Keratinocyte (primary cell): ENCODE measurements at regions not wholly inside any gene's neighbourhood (a gene's known extent, or its start where the extent isn't known, plus 50 kb on each side); places are given as distances from the start of the nearest gene placed in this dataset.
"Not testable (repeated sequence)": the region's sequence is repeated elsewhere in the genome, so short reads cannot be mapped to it uniquely, and the experiment has no call there.

Source experiments
- DNase-seq: peaks from one replicate; pipeline ENCODE4 v3.0.0-alpha.2; 2011; ENCODE audit warnings: low read depth, missing footprints, low spot score
- FAIRE-seq: peaks from 2 replicates; lab custom pipeline; 2011; peaks lifted over from hg19 to GRCh38; lab: Jason Lieb, UNC
- H2AFZ ChIP-seq: 2 replicates; pipeline ENCODE4 v1.6.0; 2012; ENCODE audit warnings: low read length, control low read depth, inconsistent platforms; ENCODE audit not compliant: control insufficient read depth
- H3K27ac ChIP-seq: 2 replicates; pipeline ENCODE4 v1.5.1; 2011; ENCODE audit warnings: low read length; ENCODE audit not compliant: control insufficient read depth, insufficient read depth
- H3K27me3 ChIP-seq: 3 replicates; pipeline ENCODE4 v1.6.0; 2011; ENCODE audit warnings: low read length; ENCODE audit not compliant: control insufficient read depth, insufficient read depth; ENCODE audit errors: extremely low read depth
- H3K36me3 ChIP-seq, 2 experiments: 2 replicates in 1 of 2; 3 replicates in 1 of 2; pipeline ENCODE4 v1.5.1; 2011; ENCODE audit warnings: low read length in 2 of 2, mild to moderate bottlenecking in 1 of 2; ENCODE audit not compliant: control insufficient read depth in 2 of 2, insufficient read depth in 2 of 2; ENCODE audit errors: extremely low read depth in 1 of 2
- H3K4me1 ChIP-seq: 3 replicates; pipeline ENCODE4 v1.5.1; 2011; ENCODE audit warnings: low read length; ENCODE audit not compliant: control insufficient read depth, insufficient read depth; ENCODE audit errors: extremely low read depth
- H3K4me2 ChIP-seq: 3 replicates; pipeline ENCODE4 v1.6.0; 2011; ENCODE audit warnings: low read depth, low read length; ENCODE audit not compliant: control insufficient read depth, insufficient read depth; ENCODE audit errors: extremely low read depth
- H3K4me3 ChIP-seq, 3 experiments: fragments of 200-600 bp in 1 of 3; sonication (generic) in 1 of 3; 2 replicates in 2 of 3; 3 replicates in 1 of 3; pipeline ENCODE4 v1.5.1; 2011 to 2016; ENCODE audit warnings: low read length in 3 of 3, mild to moderate bottlenecking in 3 of 3, control low read depth in 2 of 3, inconsistent platforms in 1 of 3, low read depth in 1 of 3, mixed read lengths in 1 of 3, mixed run types in 1 of 3, moderate library complexity in 1 of 3; ENCODE audit not compliant: control insufficient read depth in 2 of 3, insufficient read depth in 2 of 3; ENCODE audit errors: extremely low read depth in 1 of 3
- H3K79me2 ChIP-seq: 2 replicates; pipeline ENCODE4 v1.6.0; 2012; ENCODE audit warnings: low read length; ENCODE audit not compliant: control insufficient read depth, insufficient read depth
- H3K9ac ChIP-seq: 3 replicates; pipeline ENCODE4 v1.6.0; 2011; ENCODE audit warnings: low read length; ENCODE audit not compliant: control insufficient read depth, insufficient read depth; ENCODE audit errors: extremely low read depth
- H3K9me1 ChIP-seq: 3 replicates; pipeline ENCODE4 v1.6.0; 2011; ENCODE audit warnings: low read length; ENCODE audit not compliant: control insufficient read depth, insufficient read depth; ENCODE audit errors: extremely low read depth
- H3K9me3 ChIP-seq: 2 replicates; pipeline ENCODE4 v1.5.1; 2012; ENCODE audit warnings: low read depth, low read length; ENCODE audit not compliant: control insufficient read depth
- H4K20me1 ChIP-seq: 3 replicates; pipeline ENCODE4 v1.6.0; 2011; ENCODE audit warnings: low read length; ENCODE audit not compliant: control insufficient read depth, insufficient read depth; ENCODE audit errors: extremely low read depth
- CTCF ChIP-seq, 3 experiments: IDR thresholded peaks in 1 of 3; conservative IDR thresholded peaks in 1 of 3; optimal IDR thresholded peaks in 1 of 3; 2 replicates in 2 of 3; 3 replicates in 1 of 3; pipeline versions ENCODE3 to v1.5.1; 2011; ENCODE audit warnings: low read length in 3 of 3, mild to moderate bottlenecking in 3 of 3, moderate library complexity in 2 of 3, control low read depth in 1 of 3, inconsistent platforms in 1 of 3; ENCODE audit not compliant: insufficient read depth in 2 of 3; ENCODE audit errors: extremely low read depth in 1 of 3
- EZH2 ChIP-seq: IDR thresholded peaks from one replicate; pipeline ENCODE4 v1.6.1; 2012; ENCODE audit warnings: inconsistent platforms, mild to moderate bottlenecking, low read length, moderate library complexity
- dilution Hi-C: fragments of 300-500 bp; cut with MboI; formaldehyde crosslinking; loops from one replicate; pipeline ENCODE4 v1.7.0; 2020; ENCODE audit warnings: low sequenced_read_pairs; ENCODE audit not compliant: extremely low pct_ligation_motif_present

DNA sequence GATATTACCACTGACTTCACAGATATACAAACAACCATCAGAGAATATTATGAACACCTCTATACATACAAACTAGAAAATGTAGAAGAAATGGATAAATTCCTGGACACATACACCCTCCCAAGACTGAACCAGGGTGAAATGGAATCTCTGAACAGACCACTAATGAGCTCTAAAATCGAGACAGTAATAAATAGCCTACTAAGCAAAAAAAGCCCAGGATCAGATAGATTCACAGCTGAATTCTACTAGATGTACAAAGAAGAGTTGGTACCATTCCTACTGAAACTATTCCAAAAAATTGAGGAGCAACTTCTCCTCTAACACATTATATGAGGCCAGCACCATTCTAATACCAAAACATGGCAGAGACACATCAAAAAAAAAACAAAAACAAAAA is 837.7 kb downstream of the FSCB start:
- no peaks in the 10 kb centered on the region for H3K36me3 ChIP-seq
- no peaks in the 10 kb centered on the region for H3K79me2 ChIP-seq
- no peaks in the 10 kb centered on the region for H4K20me1 ChIP-seq
- H3K4me1 ChIP-seq, result no peaks in the 10 kb centered on the region
- H3K27ac ChIP-seq, result no peak overlapping the region
- DNase-seq (no peak), FAIRE-seq (no peak)
- no peaks in the 10 kb centered on the region for H3K9me1 ChIP-seq
- no peak for TF ChIP-seq EZH2
- no peak for TF ChIP-seq CTCF (optimal IDR thresholded peaks at IDR 0.05 in 1 of 3, IDR thresholded peaks at IDR 0.05 in 1 of 3, conservative IDR thresholded peaks at IDR 0.05 in 1 of 3; ENCODE audit: extremely low read depth in 1 of 3, insufficient read depth in 2 of 3, low read length in 3 of 3)
- dilution Hi-C loops, result no loop called here
- H3K27me3 ChIP-seq, result no peaks in the 10 kb centered on the region
- H3K9me3 ChIP-seq, result no peaks in the 10 kb centered on the region
- no peak overlapping the region for H2AFZ ChIP-seq
- no peak overlapping the region for H3K4me3 ChIP-seq
- H3K9ac ChIP-seq, result no peak overlapping the region
- no peak overlapping the region for H3K4me2 ChIP-seq

GRCh38 chr14:43665570-43666267 is 841.4 kb downstream of the FSCB start:
- no peak overlapping the region for H3K4me3 ChIP-seq
- dilution Hi-C loops, result no loop called here
- H3K9me1 ChIP-seq, result no peaks in the 10 kb centered on the region
- H4K20me1 ChIP-seq, result no peaks in the 10 kb centered on the region
- no peak for TF ChIP-seq CTCF (optimal IDR thresholded peaks at IDR 0.05 in 1 of 3, IDR thresholded peaks at IDR 0.05 in 1 of 3, conservative IDR thresholded peaks at IDR 0.05 in 1 of 3; ENCODE audit: extremely low read depth in 1 of 3, insufficient read depth in 2 of 3, low read length in 3 of 3)
- TF ChIP-seq EZH2, result no peak
- H3K4me1 ChIP-seq, result no peaks in the 10 kb centered on the region
- no peaks in the 10 kb centered on the region for H3K79me2 ChIP-seq
- H3K9me3 ChIP-seq, result no peaks in the 10 kb centered on the region
- no peaks in the 10 kb centered on the region for H3K36me3 ChIP-seq
- H3K9ac ChIP-seq, result no peak overlapping the region
- no peak overlapping the region for H2AFZ ChIP-seq
- no peak overlapping the region for H3K27ac ChIP-seq
- no peaks in the 10 kb centered on the region for H3K27me3 ChIP-seq
- no peak for FAIRE-seq
- DNase-seq, result no peak
- H3K4me2 ChIP-seq, result no peak overlapping the region

DNA sequence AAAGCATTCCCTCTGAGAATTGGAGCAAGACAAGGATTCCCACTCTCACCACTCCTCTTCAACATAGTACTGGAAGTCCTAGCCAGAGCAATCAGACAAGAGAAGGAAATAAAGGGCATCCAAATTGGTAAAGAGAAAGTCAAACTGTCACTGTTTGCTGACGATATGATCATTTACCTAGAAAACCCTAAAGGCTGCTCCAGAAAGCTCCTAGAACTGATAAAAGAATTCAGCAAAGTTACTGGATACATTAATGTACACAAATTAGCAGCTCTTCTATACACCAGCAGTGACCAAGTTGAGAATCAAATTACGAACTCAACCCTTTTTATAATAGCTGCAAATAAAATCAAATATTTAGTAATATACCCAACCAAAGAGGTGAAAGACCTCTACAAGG is 851.9 kb downstream of the FSCB start:
- H3K27me3 ChIP-seq, H3K4me3 ChIP-seq, H3K79me2 ChIP-seq, H3K4me1 ChIP-seq, H3K9me3 ChIP-seq, H4K20me1 ChIP-seq, FAIRE-seq, dilution Hi-C loops, H3K27ac ChIP-seq, DNase-seq, H3K9ac ChIP-seq, H3K4me2 ChIP-seq, H3K36me3 ChIP-seq, H3K9me1 ChIP-seq, H2AFZ ChIP-seq: not testable (repeated sequence)
